HG03066 (cell line): ENCODE measurements at regions not wholly inside any gene's neighbourhood (a gene's known extent, or its start where the extent isn't known, plus 50 kb on each side); places are given as distances from the start of the nearest gene placed in this dataset.
A peak's percentile ranks its signal among the peaks of the same experiment; 100 is the strongest.
"Not testable (repeated sequence)": the region's sequence is repeated elsewhere in the genome, so short reads cannot be mapped to it uniquely, and the experiment has no call there.

ENCODE experiments used
- ATAC-seq: cut with Tn5 transposase; IDR thresholded peaks from one replicate; pipeline ENCODE4 v1.9.1; 2021; ENCODE audit warnings: low read depth; ENCODE audit not compliant: unreplicated experiment

DNA sequence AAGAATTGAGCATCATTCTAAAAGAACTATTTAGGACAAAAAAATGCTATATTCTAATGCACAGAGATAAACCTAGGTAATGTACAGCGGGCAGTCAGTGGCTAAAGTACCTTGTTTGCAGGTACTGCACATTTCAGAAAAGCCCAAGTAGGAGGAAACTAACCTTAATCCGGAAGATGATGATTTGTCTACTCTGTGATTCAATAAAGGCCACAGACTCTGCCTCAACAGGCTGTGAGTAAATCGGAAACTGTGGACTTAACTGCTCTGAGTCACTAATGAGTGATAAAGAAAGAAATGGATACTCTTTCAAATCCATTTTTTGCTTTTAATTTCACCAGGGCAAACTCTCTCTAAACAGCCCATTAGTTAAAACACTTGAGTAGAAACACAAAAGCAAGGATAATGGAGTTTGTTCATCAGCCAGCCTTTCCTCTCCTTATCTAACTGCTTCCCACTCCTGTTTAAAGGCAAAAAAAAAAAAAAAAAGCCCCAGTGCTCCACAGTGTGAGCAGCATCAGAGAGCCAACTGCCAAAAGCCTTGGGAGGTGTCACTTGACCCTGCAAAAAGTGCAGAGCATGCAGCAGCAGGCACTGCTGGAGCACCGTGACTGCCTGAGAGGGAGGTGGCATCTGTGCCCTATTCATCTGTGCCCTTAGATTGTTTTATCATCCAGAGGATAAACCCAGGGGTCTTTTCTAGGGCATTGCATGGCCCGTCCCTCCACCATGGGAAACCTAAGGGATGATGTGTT is 187.7 kb downstream of the SATB1 start:
- ATAC-seq: no peak

DNA sequence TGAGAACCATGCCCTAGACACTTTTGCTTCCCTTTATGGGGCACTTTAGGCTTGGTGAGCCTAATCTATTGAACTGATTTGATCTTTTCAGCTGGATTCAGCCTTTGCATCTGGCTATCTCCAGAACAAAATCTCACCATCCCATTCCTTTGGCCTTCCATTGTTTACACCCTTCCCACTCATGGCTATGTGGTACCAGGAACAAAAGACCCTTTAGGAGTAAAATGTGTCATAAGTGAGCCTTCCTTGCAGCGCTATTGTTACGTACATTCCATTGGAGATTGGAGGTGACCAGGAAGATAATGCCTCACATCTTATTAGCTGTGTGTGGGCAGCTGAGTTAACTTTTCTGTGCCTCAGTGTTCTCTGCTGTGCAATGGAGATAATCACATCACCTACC is 188.4 kb downstream of the SATB1 start:
- ATAC-seq: no peak

DNA sequence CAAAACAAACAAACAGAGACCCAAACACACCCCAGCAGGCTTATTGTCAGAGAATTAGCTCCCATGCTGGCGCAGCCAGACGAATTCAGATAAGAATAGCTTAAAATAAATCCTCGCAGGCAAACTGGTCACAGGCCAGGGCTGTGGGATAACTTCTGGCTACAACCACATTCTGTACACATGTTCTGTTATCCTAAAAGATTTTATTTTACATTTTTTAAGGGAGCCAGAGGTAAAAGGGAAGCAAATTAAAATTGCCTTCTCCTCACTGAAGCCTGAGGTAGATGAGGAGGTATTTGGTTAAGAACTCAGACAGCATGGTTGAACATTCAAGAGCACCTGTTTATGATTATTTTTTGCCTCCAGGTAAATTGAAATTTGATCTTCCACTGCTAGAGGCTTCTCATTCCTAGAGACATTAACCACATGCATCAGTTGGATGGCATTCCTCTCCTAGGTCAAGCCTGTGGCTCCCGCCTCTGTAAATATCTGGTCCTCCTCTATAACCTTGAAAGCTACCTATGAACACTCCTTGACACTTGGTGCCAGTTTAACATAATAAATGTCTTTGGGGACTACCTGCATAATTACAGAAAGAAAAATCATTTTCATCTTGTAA is 190.3 kb downstream of the SATB1 start:
- no peak for ATAC-seq

DNA sequence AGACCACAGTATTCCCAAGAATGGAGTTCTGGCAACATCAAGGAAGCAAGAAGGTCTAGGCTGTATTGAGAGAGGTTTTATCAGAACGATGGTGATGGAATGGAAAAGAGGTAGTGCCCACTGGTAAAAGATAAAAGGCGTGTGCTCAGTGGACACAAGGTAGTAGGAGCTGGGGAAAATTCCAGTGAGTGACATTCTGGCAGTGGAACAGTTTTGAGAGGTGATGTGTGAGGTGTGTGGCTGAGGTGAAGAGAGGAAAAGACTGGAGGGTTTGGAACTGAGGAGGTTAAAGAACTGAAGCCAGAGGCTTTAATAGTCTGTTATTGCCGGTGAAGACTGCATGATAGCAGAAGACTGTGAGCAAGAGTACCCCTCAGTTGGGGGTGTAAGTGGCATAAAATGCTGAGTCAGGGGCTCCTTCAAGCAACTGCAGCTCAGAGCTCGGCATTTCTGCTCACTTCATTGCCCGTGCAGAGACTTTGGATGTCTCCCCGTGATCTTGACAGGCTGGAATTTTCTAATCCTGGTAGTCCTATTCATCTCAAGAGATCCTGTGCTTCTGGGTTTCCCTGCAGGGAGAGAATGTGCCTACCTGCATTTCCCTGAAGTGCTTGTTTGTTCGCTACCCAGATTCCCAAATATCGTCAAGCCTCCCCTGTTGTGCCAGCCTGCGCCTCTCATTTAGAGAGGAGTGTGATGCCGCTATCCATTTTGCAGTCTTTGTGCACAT is 191.0 kb downstream of the SATB1 start:
- ATAC-seq: no peak

DNA sequence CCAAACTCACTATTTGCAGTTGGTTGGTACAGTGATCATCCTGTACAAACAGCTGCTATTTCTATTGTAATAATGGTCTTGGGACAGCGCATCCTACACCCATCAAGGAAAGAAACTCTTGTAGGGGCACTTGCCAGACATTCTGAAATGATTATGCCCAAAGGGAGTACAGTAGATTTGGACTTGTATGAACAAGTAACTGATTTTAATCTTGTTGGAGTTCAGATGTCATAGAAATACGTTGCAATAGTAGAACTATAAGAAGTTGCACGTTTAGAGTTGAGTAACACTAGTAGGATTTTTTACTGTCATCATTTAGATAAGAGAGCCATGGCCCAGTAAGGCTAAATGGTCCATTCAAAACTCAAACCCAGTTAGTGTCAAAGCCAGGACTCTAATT is 192.8 kb downstream of the SATB1 start:
- ATAC-seq: no peak

DNA sequence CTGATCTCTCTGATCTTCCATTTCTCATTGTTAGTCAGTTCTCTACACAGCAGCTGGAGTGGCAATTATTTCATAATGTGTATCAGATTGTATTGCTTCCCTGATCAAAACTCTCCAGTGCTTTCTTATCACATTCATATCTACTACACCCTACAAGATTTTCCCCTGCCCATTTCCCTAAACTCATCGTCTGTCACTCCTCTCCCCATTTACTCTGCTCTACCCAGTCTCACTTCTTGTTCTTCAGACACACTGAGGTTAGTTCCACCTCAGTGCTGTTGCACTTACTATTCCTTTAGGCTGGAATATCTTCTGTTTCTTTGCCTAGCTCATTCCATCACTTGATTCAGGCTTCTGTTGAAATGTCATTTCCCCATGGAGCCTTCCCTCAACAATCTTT is 197.1 kb downstream of the SATB1 start:
- no peak for ATAC-seq

DNA sequence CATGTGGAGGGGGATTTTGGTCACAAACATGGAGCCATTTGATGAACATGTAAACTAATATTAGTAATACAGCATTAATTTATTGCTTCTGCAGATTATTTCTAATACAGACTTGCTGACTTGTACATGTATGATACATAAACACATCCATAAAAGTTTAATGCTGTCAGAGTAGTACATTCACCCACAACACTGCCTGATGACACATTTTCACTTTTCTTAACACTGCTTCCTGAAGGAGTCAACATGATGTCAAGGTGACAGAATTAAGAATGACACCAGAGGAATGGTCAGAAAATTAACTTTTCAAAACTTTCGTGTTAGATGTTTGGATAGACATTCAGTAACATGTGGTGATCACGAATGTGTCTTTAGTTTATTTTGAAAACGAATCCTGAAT is 199.4 kb downstream of the SATB1 start:
- no peak for ATAC-seq

DNA sequence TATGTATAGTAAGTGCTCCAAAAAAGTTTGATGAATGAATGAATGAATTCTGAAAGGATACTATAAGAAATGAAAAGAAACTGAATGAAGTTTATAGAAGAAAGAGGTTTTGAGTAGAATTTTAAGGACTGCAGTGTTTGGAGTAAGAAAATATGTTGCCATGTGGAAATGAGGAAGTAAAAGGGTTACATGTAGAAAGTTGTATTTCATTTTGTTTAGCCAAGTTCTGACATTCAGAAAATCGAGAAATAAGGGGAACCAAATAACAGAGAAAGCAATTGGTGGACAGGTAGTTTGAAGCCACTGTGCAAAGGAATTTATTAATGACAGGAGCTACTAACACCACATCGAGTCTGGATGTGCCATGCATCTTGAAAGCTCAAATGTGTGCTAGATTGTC is 200.7 kb downstream of the SATB1 start:
- ATAC-seq: no peak

DNA sequence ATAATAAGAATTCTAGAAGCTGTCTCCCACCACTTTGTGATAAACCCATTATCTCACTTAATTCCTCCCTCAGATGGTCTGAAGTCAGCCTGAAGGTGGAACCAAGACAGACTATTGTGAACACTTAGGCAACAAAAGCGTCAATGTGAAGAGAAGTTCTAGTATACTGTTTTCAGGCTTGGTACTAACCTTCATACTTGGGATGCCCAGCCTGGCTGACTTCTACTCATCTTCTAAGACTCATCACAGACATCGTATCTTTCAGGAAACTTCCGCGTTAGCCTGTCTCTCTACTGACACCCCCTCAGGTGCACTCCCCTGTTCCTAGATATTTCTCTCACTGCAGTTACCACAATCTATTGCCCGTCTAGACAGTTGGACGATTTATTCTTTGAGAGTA is 201.2 kb downstream of the SATB1 start:
- peak; percentile 10 for ATAC-seq

DNA sequence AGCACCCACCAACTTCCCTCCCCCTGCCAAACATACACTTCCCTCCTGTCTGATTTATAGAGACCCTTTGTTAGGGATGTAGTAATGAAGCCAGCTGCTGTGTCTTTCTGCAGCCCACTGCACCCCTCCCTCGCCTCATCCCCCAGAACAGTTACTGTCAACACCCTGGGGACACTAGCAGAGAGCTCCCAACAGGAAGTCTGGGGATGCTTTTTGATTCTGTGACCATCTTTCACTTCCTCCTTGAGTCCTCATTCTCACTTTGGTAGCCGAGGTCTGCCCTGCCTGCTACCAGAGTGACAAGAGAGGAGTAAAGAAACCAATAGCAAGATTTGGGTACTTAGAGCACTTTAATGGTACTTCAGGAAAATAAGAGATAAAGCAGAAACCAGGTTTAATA is 201.6 kb downstream of the SATB1 start:
- ATAC-seq: peak; percentile 95

DNA sequence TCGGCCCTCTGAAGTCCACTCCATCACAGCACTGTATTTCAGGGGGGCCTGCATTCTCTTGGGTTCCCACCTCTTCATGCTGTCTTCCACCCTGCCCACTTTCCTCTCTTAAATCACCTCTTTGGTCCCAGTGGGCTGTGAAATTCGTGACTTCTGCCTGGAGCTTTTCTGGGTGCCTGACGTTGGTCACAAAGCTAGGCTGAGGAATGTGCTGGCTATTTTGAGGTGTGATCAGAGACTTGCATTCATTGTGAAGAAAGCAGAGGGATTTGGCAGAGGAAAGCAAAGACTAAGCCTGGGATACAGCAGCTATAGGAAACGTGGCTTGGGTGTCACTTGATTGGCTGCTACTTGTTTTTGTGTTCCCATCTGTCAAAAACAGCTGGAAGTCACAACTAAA is 202.5 kb downstream of the SATB1 start:
- no peak for ATAC-seq

DNA sequence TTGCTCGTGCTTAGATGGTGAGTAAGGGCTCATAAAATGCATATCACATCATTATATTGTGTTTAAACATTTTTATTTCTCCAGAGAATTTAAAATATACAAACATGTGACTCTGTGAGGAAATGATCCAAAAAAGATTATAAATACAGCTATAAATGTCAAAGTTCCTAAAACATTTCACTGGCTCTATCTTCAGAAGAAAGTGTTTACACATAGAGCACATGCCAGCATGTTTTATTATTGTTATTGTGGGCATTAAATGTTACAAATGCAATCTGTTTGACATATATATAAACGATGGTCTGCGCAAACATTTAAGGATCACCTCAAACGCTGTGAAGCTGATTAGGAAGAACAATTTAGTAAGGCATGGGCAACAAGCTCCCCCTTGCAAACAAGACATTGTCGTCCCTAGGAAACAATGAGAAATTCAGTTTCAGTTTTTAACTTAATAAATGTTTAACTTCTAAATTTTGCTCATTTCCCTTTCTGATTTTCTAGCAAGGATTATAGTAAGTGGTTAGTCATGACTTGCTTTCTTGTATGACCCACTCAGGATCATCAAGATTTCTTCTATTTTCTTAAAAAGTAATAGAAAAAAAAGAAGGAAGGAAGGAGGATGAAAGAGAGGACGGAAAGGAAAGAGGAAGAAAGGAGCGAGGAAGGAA is 207.5 kb downstream of the SATB1 start:
- no peak for ATAC-seq

DNA sequence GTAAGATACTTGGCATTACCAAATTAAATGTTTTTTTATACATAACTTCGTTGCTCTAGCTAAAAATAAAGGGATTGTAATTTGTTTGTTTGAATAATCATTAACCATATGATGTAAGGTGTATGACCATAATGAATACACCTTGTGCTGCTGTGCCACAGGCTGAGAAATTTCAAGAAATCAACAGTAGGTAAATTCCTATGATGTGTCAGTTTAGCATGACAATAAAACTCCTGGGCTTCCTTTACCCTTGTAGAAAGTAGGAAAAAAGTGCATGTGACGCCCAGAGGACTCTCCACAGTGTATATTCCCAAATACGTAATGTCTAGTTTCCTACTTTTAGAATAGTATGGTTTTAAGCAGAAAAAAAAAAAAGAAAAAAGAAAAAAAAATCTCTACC is 208.1 kb downstream of the SATB1 start:
- no peak for ATAC-seq

DNA sequence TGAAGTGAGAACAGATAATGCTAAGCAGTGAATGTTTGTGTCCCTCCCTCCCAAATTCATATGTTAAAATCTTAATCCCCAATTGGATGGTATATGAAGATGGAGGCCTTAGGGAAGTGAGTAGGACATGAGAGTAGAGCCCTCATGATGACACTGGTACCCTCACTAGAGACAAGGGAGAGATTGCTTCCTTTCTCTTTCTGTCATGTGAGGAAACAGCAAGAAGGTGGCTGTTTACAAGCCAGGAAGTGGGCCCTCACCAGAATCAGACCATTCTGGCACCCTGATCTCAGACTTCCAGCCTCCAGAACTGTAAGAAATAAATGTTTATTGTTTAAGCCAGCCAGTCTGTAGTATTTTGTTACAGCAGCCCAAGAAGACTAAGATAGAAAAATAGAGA is 209.5 kb downstream of the SATB1 start:
- ATAC-seq: no peak

DNA sequence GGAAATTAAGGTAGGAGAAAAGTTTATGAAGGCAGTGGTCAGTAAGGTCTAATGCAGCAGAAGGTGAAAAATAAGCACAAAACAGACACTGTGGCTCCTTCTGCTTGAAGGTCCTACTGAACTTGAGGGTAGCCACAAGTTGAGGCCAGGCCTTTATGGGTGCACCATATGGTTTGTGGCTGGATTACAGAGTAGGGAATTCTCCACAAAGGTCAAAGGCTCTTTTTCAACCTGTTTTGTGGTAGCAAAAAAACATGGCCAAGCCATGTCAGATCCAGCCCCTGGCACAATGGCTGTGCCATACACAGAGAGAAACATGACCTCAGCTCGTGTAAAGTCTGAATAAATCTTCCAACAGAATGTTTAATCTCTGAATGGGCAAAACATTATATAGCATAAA is 214.0 kb downstream of the SATB1 start:
- ATAC-seq: no peak

DNA sequence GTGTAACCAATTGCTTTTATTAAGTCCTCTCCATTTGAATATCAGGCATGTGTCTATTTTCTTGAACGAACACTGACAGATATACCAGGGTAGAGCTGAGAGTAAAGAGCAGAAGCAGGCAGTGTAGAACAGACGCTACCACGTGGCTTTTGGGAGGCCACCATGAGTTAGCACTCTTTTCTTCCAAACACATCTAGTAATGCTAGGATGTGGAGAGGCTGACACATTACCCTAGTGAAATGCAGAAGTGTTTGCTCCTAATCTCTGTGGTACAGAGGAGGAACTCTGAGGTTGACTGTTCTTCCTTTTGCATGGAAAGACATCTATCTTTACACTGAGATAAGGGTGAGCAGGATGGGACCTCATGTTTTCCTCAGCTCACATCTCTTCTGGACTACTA is 216.3 kb downstream of the SATB1 start:
- ATAC-seq: no peak

DNA sequence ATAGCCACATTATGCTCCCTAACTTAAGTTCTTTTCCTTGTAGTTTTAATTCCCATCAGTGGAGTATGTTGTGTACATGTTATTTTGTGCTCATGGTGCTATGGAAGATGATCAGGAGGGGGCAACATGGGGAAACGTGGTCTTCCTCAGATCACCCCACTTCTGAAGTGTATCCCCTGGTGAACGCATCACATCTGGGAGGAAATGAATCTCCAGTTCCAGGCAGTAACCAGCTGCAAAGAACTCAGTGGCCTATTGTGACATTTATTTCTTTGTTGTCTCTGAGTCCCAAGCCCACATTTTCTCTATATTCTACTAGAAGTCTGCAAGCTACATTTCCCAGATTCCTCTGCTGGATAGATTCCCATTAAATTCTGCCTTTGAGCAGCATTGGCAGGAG is 217.0 kb downstream of the SATB1 start:
- ATAC-seq: no peak

DNA sequence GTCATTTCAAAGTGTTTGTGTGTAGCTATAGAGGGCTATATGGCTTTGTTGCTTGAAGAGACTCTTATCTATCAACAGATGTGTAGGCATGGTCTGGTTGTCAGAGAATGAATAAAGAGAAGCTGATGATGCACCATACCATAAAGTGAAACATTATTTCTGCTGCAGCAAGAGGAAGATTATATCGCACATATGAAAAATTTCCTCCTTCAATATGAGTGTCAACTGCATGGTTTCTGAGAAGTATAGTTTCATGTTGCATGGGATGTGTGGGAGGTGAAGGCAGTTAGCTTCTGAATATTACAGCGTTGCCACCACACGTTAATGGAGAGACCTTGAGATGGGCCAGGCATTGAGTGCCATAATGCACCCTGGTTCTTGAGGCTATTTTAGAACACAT is 217.9 kb downstream of the SATB1 start:
- no peak for ATAC-seq

DNA sequence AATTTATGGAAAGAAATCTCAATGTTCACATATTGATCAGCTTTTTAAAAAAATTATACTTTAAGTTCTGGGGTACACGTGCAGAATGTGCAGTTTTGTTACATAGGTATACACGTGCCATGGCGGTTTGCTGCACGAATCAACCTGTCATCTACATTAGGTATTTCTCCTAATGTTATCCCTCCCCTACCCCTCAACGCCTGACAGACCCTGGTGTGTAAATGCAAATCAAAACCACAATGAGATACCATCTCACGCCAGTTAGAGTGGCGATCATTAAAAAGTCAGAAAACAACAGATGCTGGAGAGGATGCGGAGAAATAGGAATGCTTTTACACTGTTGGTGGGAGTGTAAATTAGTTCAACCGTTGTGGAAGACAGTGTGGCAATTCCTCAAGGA is 219.4 kb downstream of the SATB1 start:
- not testable (repeated sequence) for ATAC-seq

DNA sequence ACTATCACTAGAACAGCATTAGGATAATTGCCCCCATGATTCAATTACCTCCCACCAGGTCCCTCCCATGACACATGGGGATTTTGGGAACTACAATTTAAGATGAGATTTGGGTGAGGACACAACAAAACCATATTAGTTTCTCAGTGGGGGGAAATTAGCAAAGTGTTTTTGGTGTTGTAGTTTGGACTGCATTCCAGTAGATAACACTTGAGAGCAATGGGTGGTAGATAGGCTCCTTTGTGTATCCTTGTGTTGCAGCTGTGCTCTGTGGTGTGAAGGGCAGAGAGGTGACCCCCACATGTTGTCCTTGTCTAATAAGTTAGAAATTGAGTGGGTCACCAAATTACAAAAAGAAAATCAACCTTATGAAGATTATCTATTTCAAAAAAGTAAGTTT is 223.8 kb downstream of the SATB1 start:
- no peak for ATAC-seq

DNA sequence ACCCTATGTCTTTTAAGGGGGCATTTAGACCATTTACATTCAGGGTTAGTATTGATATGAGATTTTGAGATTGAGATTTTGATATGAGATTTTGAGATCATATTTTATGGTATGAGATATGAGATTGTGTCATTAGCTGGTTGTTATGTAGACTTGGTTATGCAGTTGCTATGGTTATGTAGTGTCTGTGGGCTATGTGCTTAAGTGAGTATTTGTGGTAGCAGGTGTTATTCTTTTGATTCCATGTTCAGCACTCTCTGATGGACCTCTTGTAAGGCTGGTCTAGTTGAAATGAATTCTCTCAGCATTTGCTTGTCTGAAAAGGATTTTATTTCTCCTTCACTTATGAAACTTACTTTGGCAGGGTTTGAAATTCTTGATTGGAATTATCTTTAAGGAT is 225.4 kb downstream of the SATB1 start:
- no peak for ATAC-seq
